Gastrocnemius medialis (tissue), 4 donors: ENCODE measurements at regions not wholly inside any gene's neighbourhood (a gene's known extent, or its start where the extent isn't known, plus 50 kb on each side); places are given as distances from the start of the nearest gene placed in this dataset.

Experiments used
- ATAC-seq, 2 donors: fragments of 150-250 bp; one replicate each; pipeline ENCODE4 v1.9.1; 2016
- DNase-seq, 2 donors: peaks; one replicate each; pipeline ENCODE4 v3.0.0-alpha.2; 2019
- H3K27ac ChIP-seq, 4 donors: fragments of 200-600 bp; sonication (generic); 1 replicate in 1 of 4; 2 replicates in 3 of 4; pipeline ENCODE4 v1.5.1; 2016 to 2018; ENCODE audit warnings: mild to moderate bottlenecking in 2 of 4, moderate library complexity in 1 of 4
- H3K27me3 ChIP-seq, 3 donors: fragments of 200-600 bp; sonication (generic) in 2 of 3; 1 replicate in 1 of 3; 2 replicates in 2 of 3; pipeline versions ENCODE4 v1.5.1 to v1.6.0; 2016 to 2019; ENCODE audit warnings: mild to moderate bottlenecking in 1 of 3, moderate library complexity in 1 of 3
- H3K36me3 ChIP-seq, 2 donors: fragments of 200-600 bp; sonication (generic) in 1 of 2; one replicate each; pipeline ENCODE4 v1.5.1; 2017 to 2018
- H3K4me1 ChIP-seq, 2 donors: fragments of 200-600 bp; sonication (generic) in 1 of 2; one replicate each; pipeline ENCODE4 v1.5.1; 2016 to 2017; ENCODE audit warnings: mild to moderate bottlenecking in 2 of 2
- H3K4me3 ChIP-seq, 4 donors: fragments of 200-600 bp; sonication (generic) in 3 of 4; 1 replicate in 1 of 4; 2 replicates in 3 of 4; pipeline ENCODE4 v1.5.1; 2016 to 2019; ENCODE audit warnings: mild to moderate bottlenecking in 2 of 4
- H3K9me3 ChIP-seq, 3 donors: fragments of 200-600 bp; sonication (generic) in 2 of 3; 1 replicate in 1 of 3; 2 replicates in 2 of 3; pipeline ENCODE4 v1.5.1; 2016 to 2019
- CTCF ChIP-seq, 5 experiments: fragments of 450-650 bp in 3 of 5; fragments of 200-600 bp in 2 of 5; sonication (generic) in 2 of 5; IDR thresholded peaks in 4 of 5; conservative IDR thresholded peaks in 1 of 5; 1 replicate in 4 of 5; 2 replicates in 1 of 5; pipeline ENCODE4 v1.5.1; 2016 to 2019; ENCODE audit warnings: antibody characterized with exemption in 5 of 5, mild to moderate bottlenecking in 3 of 5, moderate library complexity in 3 of 5
- POLR2A ChIP-seq, 2 donors: fragments of 450-650 bp; IDR thresholded peaks; one replicate each; pipeline ENCODE4 v1.6.1; 2017; ENCODE audit warnings: antibody characterized with exemption in 2 of 2, mild to moderate bottlenecking in 2 of 2, moderate library complexity in 2 of 2
- in situ Hi-C, 4 donors: fragments of 200-750 bp; cut with MboI; loops; one replicate each; pipeline versions ENCODE4 v1.15.0 to v1.8.0; 2017; ENCODE audit warnings: low sequenced_read_pairs in 4 of 4
- intact Hi-C: fragments of 100-400 bp; cut with DNase I; formaldehyde crosslinking; loops from one replicate; pipeline ENCODE4 v1.15.1; 2023; ENCODE audit warnings: low total_unique reads

- no peak overlapping the region for H3K27ac ChIP-seq
- no peaks in the 10 kb centered on the region for H3K27me3 ChIP-seq
- H3K36me3 ChIP-seq, result no peaks in the 10 kb centered on the region
- in situ Hi-C loops, result no loop called here
- no peak overlapping the region for H3K4me3 ChIP-seq
- no peaks in the 10 kb centered on the region for H3K4me1 ChIP-seq
- DNase-seq, result no peak
- H3K9me3 ChIP-seq, result no peaks in the 10 kb centered on the region
- intact Hi-C loops, result no loop called here
- ATAC-seq, result no peak
- TF ChIP-seq CTCF (IDR thresholded peaks at IDR 0.05 in 4 of 5, conservative IDR thresholded peaks at IDR 0.05 in 1 of 5), result no peak
- no peak for TF ChIP-seq POLR2A (IDR thresholded peaks at IDR 0.05)
Observed at GRCh38 chr3:66107855-66108254, 69.1 kb upstream of the MAGI1 start.

- no peak for DNase-seq
- intact Hi-C loops, result no loop called here
- H3K4me1 ChIP-seq, result no peaks in the 10 kb centered on the region
- no peak for TF ChIP-seq CTCF (IDR thresholded peaks at IDR 0.05 in 4 of 5, conservative IDR thresholded peaks at IDR 0.05 in 1 of 5)
- TF ChIP-seq POLR2A (IDR thresholded peaks at IDR 0.05), result no peak
- in situ Hi-C loops, result no loop called here
- H3K27me3 ChIP-seq, result no peaks in the 10 kb centered on the region
- no peak overlapping the region for H3K27ac ChIP-seq
- H3K4me3 ChIP-seq, result no peak overlapping the region
- no peak for ATAC-seq
- H3K9me3 ChIP-seq, result no peaks in the 10 kb centered on the region
- H3K36me3 ChIP-seq, result no peaks in the 10 kb centered on the region
Observed at GRCh38 chr3:66106788-66107187, 68.1 kb upstream of the MAGI1 start.

GRCh38 chr3:66104535-66104934 is 65.8 kb upstream of the MAGI1 start:
- Histone ChIP-seq H3K9me3 (no peaks in the 10 kb centered on the region), H3K27me3 (no peaks in the 10 kb centered on the region), H3K4me1 (no peaks in the 10 kb centered on the region), H3K27ac (no peak overlapping the region), H3K36me3 (no peaks in the 10 kb centered on the region), H3K4me3 (no peak overlapping the region)
- no peak for ATAC-seq
- TF ChIP-seq CTCF (IDR thresholded peaks at IDR 0.05 in 4 of 5, conservative IDR thresholded peaks at IDR 0.05 in 1 of 5), result no peak
- no peak for TF ChIP-seq POLR2A (IDR thresholded peaks at IDR 0.05)
- in situ Hi-C loops, result no loop called here
- no peak for DNase-seq
- intact Hi-C loops, result no loop called here

- intact Hi-C loops, result no loop called here
- Histone ChIP-seq H3K36me3 (no peaks in the 10 kb centered on the region), H3K4me3 (no peak overlapping the region), H3K27me3 (no peaks in the 10 kb centered on the region), H3K27ac (no peak overlapping the region), H3K9me3 (no peaks in the 10 kb centered on the region), H3K4me1 (no peaks in the 10 kb centered on the region)
- ATAC-seq (no peak), DNase-seq (no peak)
- in situ Hi-C loops, result no loop called here
- TF ChIP-seq POLR2A (IDR thresholded peaks at IDR 0.05), result no peak
- TF ChIP-seq CTCF (IDR thresholded peaks at IDR 0.05 in 4 of 5, conservative IDR thresholded peaks at IDR 0.05 in 1 of 5), result no peak
Observed at GRCh38 chr3:66103729-66104128, 65.0 kb upstream of the MAGI1 start.

GRCh38 chr3:66101901-66102300 is 63.2 kb upstream of the MAGI1 start:
- no peak for TF ChIP-seq POLR2A (IDR thresholded peaks at IDR 0.05)
- no peak for TF ChIP-seq CTCF (IDR thresholded peaks at IDR 0.05 in 4 of 5, conservative IDR thresholded peaks at IDR 0.05 in 1 of 5)
- Histone ChIP-seq H3K27ac (no peak overlapping the region), H3K9me3 (no peaks in the 10 kb centered on the region), H3K36me3 (no peaks in the 10 kb centered on the region), H3K4me3 (no peak overlapping the region), H3K27me3 (no peaks in the 10 kb centered on the region), H3K4me1 (no peaks in the 10 kb centered on the region)
- intact Hi-C loops (no loop called here), in situ Hi-C loops (no loop called here)
- DNase-seq, result no peak
- no peak for ATAC-seq
